Colonic mucosa (tissue), 4 donors: ENCODE measurements at regions not wholly inside any gene's neighbourhood (a gene's known extent, or its start where the extent isn't known, plus 50 kb on each side); places are given as distances from the start of the nearest gene placed in this dataset.

ENCODE experiments used
- DNase-seq: peaks from one replicate; pipeline ENCODE4 v3.0.0-alpha.2; 2020
- H3K27ac ChIP-seq: fragments of 200-600 bp; one replicate; pipeline ENCODE4 v1.8.0; 2021
- H3K27me3 ChIP-seq: fragments of 200-600 bp; one replicate; pipeline ENCODE4 v1.8.0; 2021
- H3K36me3 ChIP-seq: fragments of 200-600 bp; one replicate; pipeline ENCODE4 v1.8.0; 2021
- H3K4me1 ChIP-seq: fragments of 200-600 bp; one replicate; pipeline ENCODE4 v1.8.0; 2021; ENCODE audit warnings: mild to moderate bottlenecking
- H3K4me3 ChIP-seq: fragments of 200-600 bp; one replicate; pipeline ENCODE4 v1.8.0; 2021
- H3K9ac ChIP-seq, 2 donors: one replicate each; pipeline ENCODE4 v1.7.0; 2013; ENCODE audit warnings: control low read depth in 2 of 2, low read depth in 2 of 2, low read length in 2 of 2
- H3K9me3 ChIP-seq: fragments of 200-600 bp; one replicate; pipeline ENCODE4 v1.8.0; 2021
- CTCF ChIP-seq: fragments of 200-600 bp; IDR thresholded peaks from one replicate; pipeline ENCODE4 v1.8.0; 2022; ENCODE audit warnings: antibody characterized with exemption, mild to moderate bottlenecking
- intact Hi-C: fragments of 100-400 bp; cut with DNase I; formaldehyde crosslinking; loops from one replicate; pipeline ENCODE4 v1.14.1; 2022
- donor health status: healthy.
- donor health status: DM: no; HTN: no; CAD: no.
- donor health status: DM: no; HTN: no; CAD: no.

- TF ChIP-seq CTCF = no peak
- no peak for DNase-seq
- intact Hi-C loops = no loop called here
- H3K27me3 ChIP-seq = no peaks in the 10 kb centered on the region
- no peak overlapping the region for H3K4me3 ChIP-seq
- no peaks in the 10 kb centered on the region for H3K9me3 ChIP-seq
- peaks cover 9% of the 10 kb centered on the region for H3K4me1 ChIP-seq
- no peak overlapping the region for H3K9ac ChIP-seq
- H3K27ac ChIP-seq = no peak overlapping the region
- no peaks in the 10 kb centered on the region for H3K36me3 ChIP-seq
These were observed 95.7 kb downstream of the ACAA2 start for GRCh38 chr18:49717617-49718016.

GRCh38 chr18:49716035-49716434 is 97.3 kb downstream of the ACAA2 start:
- Histone ChIP-seq H3K36me3 (no peaks in the 10 kb centered on the region), H3K9ac (no peak overlapping the region), H3K4me3 (no peak overlapping the region), H3K4me1 (peaks cover 6% of the 10 kb centered on the region), H3K27ac (no peak overlapping the region), H3K27me3 (no peaks in the 10 kb centered on the region), H3K9me3 (no peaks in the 10 kb centered on the region)
- intact Hi-C loops = no loop called here
- no peak for DNase-seq
- TF ChIP-seq CTCF = no peak

- Histone ChIP-seq H3K9me3 (no peaks in the 10 kb centered on the region), H3K4me3 (no peak overlapping the region), H3K36me3 (no peaks in the 10 kb centered on the region), H3K4me1 (no peaks in the 10 kb centered on the region), H3K9ac (no peak overlapping the region), H3K27ac (no peak overlapping the region), H3K27me3 (no peaks in the 10 kb centered on the region)
- intact Hi-C loops = no loop called here
- DNase-seq = no peak
- TF ChIP-seq CTCF = no peak
These were observed 104.0 kb downstream of the ACAA2 start for GRCh38 chr18:49709347-49709690.

GRCh38 chr18:49708662-49709346 is 104.5 kb downstream of the ACAA2 start:
- Histone ChIP-seq H3K27me3 (no peaks in the 10 kb centered on the region), H3K9me3 (no peaks in the 10 kb centered on the region), H3K4me1 (no peaks in the 10 kb centered on the region), H3K27ac (no peak overlapping the region), H3K4me3 (no peak overlapping the region), H3K36me3 (no peaks in the 10 kb centered on the region), H3K9ac (no peak overlapping the region)
- no peak for TF ChIP-seq CTCF
- intact Hi-C loops = no loop called here
- DNase-seq = no peak

- H3K4me1 ChIP-seq = no peaks in the 10 kb centered on the region
- no peak overlapping the region for H3K4me3 ChIP-seq
- no peaks in the 10 kb centered on the region for H3K27me3 ChIP-seq
- H3K9me3 ChIP-seq = no peaks in the 10 kb centered on the region
- H3K27ac ChIP-seq = no peak overlapping the region
- TF ChIP-seq CTCF = no peak
- no peak for DNase-seq
- no peaks in the 10 kb centered on the region for H3K36me3 ChIP-seq
- H3K9ac ChIP-seq = no peak overlapping the region
- intact Hi-C loops = no loop called here
These were observed 105.7 kb downstream of the ACAA2 start for GRCh38 chr18:49707599-49707998.
